IMR-90 (cell line): ENCODE measurements at regions not wholly inside any gene's neighbourhood (a gene's known extent, or its start where the extent isn't known, plus 50 kb on each side); places are given as distances from the start of the nearest gene placed in this dataset.

Experiments used
- BHLHE40 ChIP-seq: fragments of 150-350 bp; IDR thresholded peaks from 2 replicates; pipeline ENCODE4 v1.6.1; 2016; ENCODE audit warnings: mild to moderate bottlenecking, low read depth, low read length
- CEBPB ChIP-seq: IDR thresholded peaks from 2 replicates; pipeline ENCODE4 v1.6.1; 2012; ENCODE audit warnings: low read depth, low read length, improper control_type of control experiment
- FOS ChIP-seq: fragments of 150-350 bp; IDR thresholded peaks from 2 replicates; pipeline ENCODE4 v1.6.1; 2016; ENCODE audit warnings: low read depth, low read length
- MAFK ChIP-seq: IDR thresholded peaks from 2 replicates; pipeline ENCODE4 v1.6.1; 2012; ENCODE audit warnings: low read depth, low read length, improper control_type of control experiment
- POLR2A ChIP-seq: IDR thresholded peaks from 2 replicates; pipeline ENCODE4 v1.6.1; 2012; ENCODE audit warnings: mild to moderate bottlenecking, low read depth, low read length
- RAD21 ChIP-seq: IDR thresholded peaks from 2 replicates; pipeline ENCODE4 v1.6.1; 2012; ENCODE audit warnings: low read length, improper control_type of control experiment
- RFX5 ChIP-seq: IDR thresholded peaks from 2 replicates; pipeline ENCODE4 v1.8.0; 2012; ENCODE audit warnings: low read depth, mild to moderate bottlenecking, low read length, moderate library complexity
- TF ChIP-seq, protein P1 (sequence below): conservative IDR thresholded peaks from 2 replicates; pipeline ENCODE4 v1.5.1; 2012; ENCODE audit warnings: mild to moderate bottlenecking, low read depth, low read length, improper control_type of control experiment
- TF ChIP-seq, protein P2 (sequence below): fragments of 150-350 bp; IDR thresholded peaks from 2 replicates; pipeline ENCODE4 v1.6.1; 2016; ENCODE audit warnings: low read depth, mild to moderate bottlenecking, low read length, moderate library complexity, borderline replicate concordance

DNA sequence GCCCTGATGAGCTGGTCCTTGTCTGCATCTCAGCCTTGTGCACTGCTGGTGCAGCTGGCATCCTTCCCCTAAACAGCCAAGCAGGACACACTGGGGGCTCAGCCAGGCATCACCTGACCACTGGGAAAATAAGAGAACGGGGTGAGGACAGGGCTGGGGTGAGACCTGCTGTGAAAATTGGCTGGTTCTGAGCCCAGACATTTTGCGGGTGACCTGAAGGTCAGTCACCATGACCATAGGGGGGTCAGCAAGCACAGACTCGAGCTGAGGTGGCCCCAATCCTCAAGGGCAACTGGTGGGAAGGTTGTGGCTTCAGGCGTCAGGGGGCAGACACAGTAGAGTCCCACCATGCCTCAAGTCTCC lies 144.9 kb upstream of the TWIST2 start:
- TF ChIP-seq, protein P1, sequence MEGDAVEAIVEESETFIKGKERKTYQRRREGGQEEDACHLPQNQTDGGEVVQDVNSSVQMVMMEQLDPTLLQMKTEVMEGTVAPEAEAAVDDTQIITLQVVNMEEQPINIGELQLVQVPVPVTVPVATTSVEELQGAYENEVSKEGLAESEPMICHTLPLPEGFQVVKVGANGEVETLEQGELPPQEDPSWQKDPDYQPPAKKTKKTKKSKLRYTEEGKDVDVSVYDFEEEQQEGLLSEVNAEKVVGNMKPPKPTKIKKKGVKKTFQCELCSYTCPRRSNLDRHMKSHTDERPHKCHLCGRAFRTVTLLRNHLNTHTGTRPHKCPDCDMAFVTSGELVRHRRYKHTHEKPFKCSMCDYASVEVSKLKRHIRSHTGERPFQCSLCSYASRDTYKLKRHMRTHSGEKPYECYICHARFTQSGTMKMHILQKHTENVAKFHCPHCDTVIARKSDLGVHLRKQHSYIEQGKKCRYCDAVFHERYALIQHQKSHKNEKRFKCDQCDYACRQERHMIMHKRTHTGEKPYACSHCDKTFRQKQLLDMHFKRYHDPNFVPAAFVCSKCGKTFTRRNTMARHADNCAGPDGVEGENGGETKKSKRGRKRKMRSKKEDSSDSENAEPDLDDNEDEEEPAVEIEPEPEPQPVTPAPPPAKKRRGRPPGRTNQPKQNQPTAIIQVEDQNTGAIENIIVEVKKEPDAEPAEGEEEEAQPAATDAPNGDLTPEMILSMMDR, result no peak
- no peak for TF ChIP-seq RFX5
- no peak for TF ChIP-seq POLR2A
- TF ChIP-seq MAFK, result no peak
- no peak for TF ChIP-seq FOS
- no peak for TF ChIP-seq RAD21
- no peak for TF ChIP-seq CEBPB
- TF ChIP-seq BHLHE40, result no peak
- TF ChIP-seq, protein P2, sequence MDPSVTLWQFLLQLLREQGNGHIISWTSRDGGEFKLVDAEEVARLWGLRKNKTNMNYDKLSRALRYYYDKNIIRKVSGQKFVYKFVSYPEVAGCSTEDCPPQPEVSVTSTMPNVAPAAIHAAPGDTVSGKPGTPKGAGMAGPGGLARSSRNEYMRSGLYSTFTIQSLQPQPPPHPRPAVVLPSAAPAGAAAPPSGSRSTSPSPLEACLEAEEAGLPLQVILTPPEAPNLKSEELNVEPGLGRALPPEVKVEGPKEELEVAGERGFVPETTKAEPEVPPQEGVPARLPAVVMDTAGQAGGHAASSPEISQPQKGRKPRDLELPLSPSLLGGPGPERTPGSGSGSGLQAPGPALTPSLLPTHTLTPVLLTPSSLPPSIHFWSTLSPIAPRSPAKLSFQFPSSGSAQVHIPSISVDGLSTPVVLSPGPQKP, result no peak
